IPS DF 4.7 (cell line): ENCODE measurements at regions not wholly inside any gene's neighbourhood (a gene's known extent, or its start where the extent isn't known, plus 50 kb on each side); places are given as distances from the start of the nearest gene placed in this dataset.
"Not testable (repeated sequence)": the region's sequence is repeated elsewhere in the genome, so short reads cannot be mapped to it uniquely, and the experiment has no call there.

ENCODE experiments used
- DNase-seq: peaks from one replicate; pipeline ENCODE4 v3.0.0-alpha.2; 2013; ENCODE audit warnings: low spot score; ENCODE audit errors: extremely low read depth

- DNase-seq, result no peak
Measured at GRCh38 chr15:31217566-31218270, 108.9 kb upstream of the KLF13 start.

GRCh38 chr15:31219221-31219620 is 107.4 kb upstream of the KLF13 start:
- DNase-seq, result no peak

- no peak for DNase-seq
Measured at GRCh38 chr15:31221936-31222515, 104.6 kb upstream of the KLF13 start.

GRCh38 chr15:31222773-31223341 is 103.8 kb upstream of the KLF13 start:
- DNase-seq, result no peak

GRCh38 chr15:31223478-31224350 is 102.9 kb upstream of the KLF13 start:
- DNase-seq, result no peak

- not testable (repeated sequence) for DNase-seq
Measured at GRCh38 chr15:31224661-31225060, 102.0 kb upstream of the KLF13 start.

GRCh38 chr15:31225356-31225955 is 101.2 kb upstream of the KLF13 start:
- DNase-seq, result no peak

- DNase-seq, result no peak
Measured at GRCh38 chr15:31226021-31226420, 100.6 kb upstream of the KLF13 start.

GRCh38 chr15:31227235-31227634 is 99.4 kb upstream of the KLF13 start:
- no peak for DNase-seq

GRCh38 chr15:31228011-31228484 is 98.6 kb upstream of the KLF13 start:
- no peak for DNase-seq

GRCh38 chr15:31228980-31229826 is 97.4 kb upstream of the KLF13 start:
- DNase-seq, result no peak

GRCh38 chr15:31230630-31231485 is 95.8 kb upstream of the KLF13 start:
- DNase-seq, result no peak

- DNase-seq, result no peak
Measured at GRCh38 chr15:31234815-31235214, 91.8 kb upstream of the KLF13 start.

GRCh38 chr15:31235311-31236183 is 91.1 kb upstream of the KLF13 start:
- DNase-seq, result no peak

GRCh38 chr15:31236184-31237042 is 90.2 kb upstream of the KLF13 start:
- no peak for DNase-seq

GRCh38 chr15:31237043-31237324 is 89.7 kb upstream of the KLF13 start:
- DNase-seq, result no peak

- DNase-seq, result no peak
Measured at GRCh38 chr15:31238906-31239305, 87.7 kb upstream of the KLF13 start.

- no peak for DNase-seq
Measured at GRCh38 chr15:31239409-31239808, 87.2 kb upstream of the KLF13 start.
